T-helper 17 cell (primary cell): ENCODE measurements at regions not wholly inside any gene's neighbourhood (a gene's known extent, or its start where the extent isn't known, plus 50 kb on each side); places are given as distances from the start of the nearest gene placed in this dataset.

Experiments
- ATAC-seq: fragments of 150-1000 bp; cut with Tn5 transposase; 2 replicates; pipeline ENCODE4 v1.10.0; 2021; ENCODE audit warnings: mild to moderate bottlenecking, moderate library complexity
- DNase-seq, 3 donors: peaks; one replicate each; pipeline versions ENCODE4 v3.0.0 to v3.0.0-alpha.2; 2020 to 2021
- H3K9me3 ChIP-seq: one replicate; pipeline ENCODE4 v1.7.0; 2013; ENCODE audit warnings: low read length, mild to moderate bottlenecking; ENCODE audit not compliant: control insufficient read depth, poor library complexity, severe bottlenecking
- H3K27ac Mint-ChIP-seq: one replicate; pipeline ENCODE4 v1.8.0; 2022; ENCODE audit warnings: mild to moderate bottlenecking, moderate library complexity, mixed read lengths
- H3K27me3 Mint-ChIP-seq: one replicate; pipeline ENCODE4 v1.8.0; 2022; ENCODE audit warnings: mixed read lengths
- H3K36me3 Mint-ChIP-seq: one replicate; pipeline ENCODE4 v1.8.0; 2022; ENCODE audit warnings: low read depth, mixed read lengths
- H3K4me1 Mint-ChIP-seq: one replicate; pipeline ENCODE4 v1.8.0; 2022; ENCODE audit warnings: mild to moderate bottlenecking, mixed read lengths
- H3K4me3 Mint-ChIP-seq: one replicate; pipeline ENCODE4 v1.8.0; 2022; ENCODE audit warnings: mild to moderate bottlenecking, moderate library complexity, mixed read lengths

DNA sequence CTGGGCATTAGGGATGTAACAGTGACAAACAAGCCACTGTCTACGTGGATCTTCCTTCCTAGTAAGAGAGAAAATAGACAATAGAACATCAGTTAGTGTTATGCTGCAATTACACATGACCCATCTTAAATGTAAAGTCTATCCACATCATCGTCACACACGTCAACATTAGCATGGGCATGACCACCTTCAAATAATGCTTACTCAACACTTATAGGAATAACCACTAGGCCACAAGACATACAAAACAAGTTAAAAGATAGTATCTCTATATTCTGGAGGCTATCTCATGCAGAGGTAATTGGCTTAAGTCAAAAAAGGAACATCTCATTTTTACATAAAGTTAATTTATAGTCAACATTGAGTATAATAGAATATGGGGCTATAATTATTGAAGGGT, 156.5 kb downstream of the MOXD1 start:
- H3K36me3 Mint-ChIP-seq, result no peaks in the 10 kb centered on the region
- ATAC-seq, result no peak
- H3K27ac Mint-ChIP-seq, result no peak overlapping the region
- H3K4me3 Mint-ChIP-seq, result no peak overlapping the region
- DNase-seq, result no peak
- H3K27me3 Mint-ChIP-seq, result peaks cover 16% of the 10 kb centered on the region
- no peaks in the 10 kb centered on the region for H3K9me3 ChIP-seq
- no peaks in the 10 kb centered on the region for H3K4me1 Mint-ChIP-seq

DNA sequence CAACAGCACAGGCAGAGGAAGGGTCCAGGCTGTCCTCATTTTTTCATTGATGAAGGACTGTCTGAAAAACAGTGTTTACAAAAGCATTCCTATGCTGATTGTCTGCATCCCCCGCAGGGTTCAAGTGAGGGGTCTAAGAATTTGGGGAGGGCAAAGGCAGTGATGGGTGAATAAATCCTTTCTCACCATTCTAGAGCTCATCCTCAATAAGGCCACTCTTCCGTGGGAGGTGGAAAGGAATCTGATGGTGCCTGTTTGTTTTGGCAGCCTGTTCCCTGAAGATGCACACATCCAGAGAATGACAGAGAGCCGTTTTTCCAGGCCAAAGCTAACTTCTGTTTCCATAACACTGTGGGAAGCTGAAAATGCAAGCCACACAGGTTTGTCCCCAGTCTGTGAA, 164.5 kb downstream of the MOXD1 start:
- Mint-ChIP-seq H3K4me3 (no peak overlapping the region), H3K36me3 (no peaks in the 10 kb centered on the region), H3K27ac (no peak overlapping the region), H3K27me3 (peaks cover 17% of the 10 kb centered on the region), H3K4me1 (no peaks in the 10 kb centered on the region)
- H3K9me3 ChIP-seq, result no peaks in the 10 kb centered on the region
- ATAC-seq (no peak), DNase-seq (no peak)

DNA sequence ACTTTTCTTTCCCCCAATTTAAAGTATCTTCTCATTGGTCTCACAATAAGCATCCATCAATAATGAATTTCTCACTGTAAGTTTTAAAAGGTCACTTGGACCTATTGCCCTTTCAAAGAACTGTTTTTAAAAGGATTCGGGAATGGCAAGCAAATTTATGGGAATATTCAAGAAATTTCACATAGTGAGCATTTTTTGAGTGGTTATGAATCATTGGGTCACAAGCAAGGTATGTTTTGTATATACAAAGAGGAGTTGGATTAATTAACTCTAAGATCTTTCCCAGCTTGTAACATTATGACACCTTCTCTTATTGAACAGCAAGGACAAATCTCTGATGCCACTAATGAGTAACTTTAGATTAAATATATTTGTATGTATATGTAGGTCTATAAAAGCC, 165.0 kb downstream of the MOXD1 start:
- ATAC-seq, result no peak
- Mint-ChIP-seq H3K27ac (no peak overlapping the region), H3K4me3 (no peak overlapping the region), H3K36me3 (no peaks in the 10 kb centered on the region), H3K4me1 (no peaks in the 10 kb centered on the region), H3K27me3 (peaks cover 17% of the 10 kb centered on the region)
- no peaks in the 10 kb centered on the region for H3K9me3 ChIP-seq
- DNase-seq, result no peak

DNA sequence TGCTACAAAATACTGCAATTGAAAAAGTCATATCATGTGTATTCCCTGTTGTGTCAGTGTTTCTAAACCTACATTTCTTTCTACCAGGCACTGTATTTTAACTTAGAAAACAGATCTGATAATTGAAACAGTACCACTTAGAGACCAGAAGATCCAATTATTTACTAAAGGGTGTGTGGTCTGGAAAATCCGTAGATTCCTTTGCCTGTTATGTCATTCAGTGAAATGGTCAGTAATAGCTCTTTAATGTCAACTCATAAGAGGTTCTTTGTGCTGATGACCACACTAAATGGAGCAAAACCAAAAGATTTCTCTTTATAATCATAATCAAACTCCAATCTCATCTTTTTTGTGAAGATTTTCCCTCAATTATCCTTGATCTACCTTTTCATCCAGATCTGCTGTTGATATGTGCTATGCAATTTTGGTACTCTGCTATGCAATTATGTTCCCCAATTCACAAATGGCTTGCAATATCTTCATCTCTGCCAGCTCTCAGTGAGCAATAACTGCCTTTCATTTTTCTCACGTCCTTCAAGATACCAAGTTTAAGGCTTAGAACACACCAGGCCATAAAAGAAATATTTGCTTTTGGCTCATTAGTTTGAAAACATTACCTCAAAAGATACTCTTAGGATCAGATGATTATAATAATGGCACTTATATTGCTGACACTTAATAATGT, 165.5 kb downstream of the MOXD1 start:
- H3K9me3 ChIP-seq, result no peaks in the 10 kb centered on the region
- no peak overlapping the region for H3K27ac Mint-ChIP-seq
- no peaks in the 10 kb centered on the region for H3K36me3 Mint-ChIP-seq
- H3K4me1 Mint-ChIP-seq, result no peaks in the 10 kb centered on the region
- no peak for DNase-seq
- no peak for ATAC-seq
- H3K27me3 Mint-ChIP-seq, result peaks cover 17% of the 10 kb centered on the region
- no peak overlapping the region for H3K4me3 Mint-ChIP-seq

DNA sequence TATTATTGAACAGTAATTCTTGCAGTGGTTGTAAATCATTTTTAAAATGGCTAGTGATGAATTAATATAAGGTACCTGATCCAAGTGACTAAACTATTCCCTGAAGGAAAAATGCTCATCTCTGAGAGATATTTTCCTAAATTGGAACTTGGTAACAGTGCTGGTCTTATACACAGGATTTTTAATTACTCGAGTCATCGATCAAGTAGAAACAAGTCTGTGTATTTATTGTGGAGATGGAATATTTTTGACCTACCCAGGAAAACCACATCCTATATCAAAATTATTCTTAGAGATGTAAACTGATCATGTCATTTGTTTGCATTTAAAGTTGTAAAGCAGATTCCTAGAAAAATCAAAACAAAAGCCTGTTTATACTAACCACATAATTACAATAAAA, 166.9 kb downstream of the MOXD1 start:
- DNase-seq, result no peak
- H3K27ac Mint-ChIP-seq, result no peak overlapping the region
- no peak overlapping the region for H3K4me3 Mint-ChIP-seq
- H3K36me3 Mint-ChIP-seq, result no peaks in the 10 kb centered on the region
- no peak for ATAC-seq
- H3K9me3 ChIP-seq, result no peaks in the 10 kb centered on the region
- H3K27me3 Mint-ChIP-seq, result peaks cover 17% of the 10 kb centered on the region
- H3K4me1 Mint-ChIP-seq, result no peaks in the 10 kb centered on the region

DNA sequence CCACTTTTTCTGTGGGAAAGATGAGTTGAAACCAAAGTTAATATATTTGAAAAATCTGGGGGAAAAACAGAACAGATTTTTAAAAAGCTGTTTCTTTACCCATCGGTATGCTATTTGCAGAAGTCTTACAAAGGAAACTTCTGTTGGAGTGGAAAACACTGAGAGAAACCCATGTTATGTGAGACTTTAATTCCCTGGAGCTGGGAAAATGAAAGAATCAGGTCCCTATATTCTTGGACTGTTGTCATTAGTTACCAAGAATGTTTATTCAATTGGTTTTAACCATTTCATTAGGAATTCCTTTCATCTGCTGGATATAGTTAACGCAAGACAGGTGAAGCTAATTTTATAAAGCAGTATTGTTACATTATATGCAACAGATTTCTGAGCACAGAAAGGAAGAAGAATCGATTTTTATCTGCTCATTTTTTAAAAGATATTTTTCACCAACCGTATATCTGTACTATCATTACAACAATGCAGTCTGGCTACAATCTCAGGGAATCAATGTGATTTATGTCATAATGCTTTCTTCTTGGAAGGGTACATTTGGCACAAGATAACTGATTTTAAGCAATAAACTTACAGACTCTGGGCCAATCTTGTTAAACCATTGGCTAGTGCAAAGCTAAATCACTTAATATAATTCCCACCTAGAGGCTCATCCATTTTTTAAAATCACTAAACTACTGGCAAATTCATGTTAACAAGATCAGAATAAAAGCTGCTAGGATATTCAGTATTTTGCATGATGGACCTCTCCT, 170.0 kb downstream of the MOXD1 start:
- H3K4me1 Mint-ChIP-seq, result no peaks in the 10 kb centered on the region

DNA sequence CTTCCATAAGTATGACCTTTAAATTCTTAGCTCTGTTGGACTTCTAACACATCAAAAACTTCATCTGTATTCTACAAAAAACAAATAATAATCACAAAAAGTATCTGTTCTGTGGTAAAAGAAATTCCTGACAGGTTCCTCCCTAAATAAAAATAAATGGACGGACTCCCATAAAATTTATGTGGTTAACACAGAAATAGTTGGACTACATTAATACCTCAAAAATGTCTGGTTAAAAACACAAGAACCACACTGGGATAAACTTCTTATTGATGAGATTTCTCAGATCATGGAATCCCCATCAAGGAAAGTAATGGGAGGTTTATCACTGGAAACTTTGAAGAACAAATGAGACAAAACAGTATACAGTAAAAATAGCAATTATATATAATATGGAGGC, 172.4 kb downstream of the MOXD1 start:
- no peaks in the 10 kb centered on the region for H3K27me3 Mint-ChIP-seq
- no peak for DNase-seq
- H3K9me3 ChIP-seq, result no peaks in the 10 kb centered on the region
- ATAC-seq, result no peak
- H3K4me3 Mint-ChIP-seq, result no peak overlapping the region
- no peak overlapping the region for H3K27ac Mint-ChIP-seq
- no peaks in the 10 kb centered on the region for H3K36me3 Mint-ChIP-seq
- no peaks in the 10 kb centered on the region for H3K4me1 Mint-ChIP-seq

More for the DNA sequence above, 170.0 kb downstream of the MOXD1 start:
- no peak overlapping the region for H3K27ac Mint-ChIP-seq
- no peak for ATAC-seq
- H3K27me3 Mint-ChIP-seq, result peaks cover 6% of the 10 kb centered on the region
- no peak overlapping the region for H3K4me3 Mint-ChIP-seq
- no peaks in the 10 kb centered on the region for H3K36me3 Mint-ChIP-seq
- no peak for DNase-seq
- no peaks in the 10 kb centered on the region for H3K9me3 ChIP-seq

DNA sequence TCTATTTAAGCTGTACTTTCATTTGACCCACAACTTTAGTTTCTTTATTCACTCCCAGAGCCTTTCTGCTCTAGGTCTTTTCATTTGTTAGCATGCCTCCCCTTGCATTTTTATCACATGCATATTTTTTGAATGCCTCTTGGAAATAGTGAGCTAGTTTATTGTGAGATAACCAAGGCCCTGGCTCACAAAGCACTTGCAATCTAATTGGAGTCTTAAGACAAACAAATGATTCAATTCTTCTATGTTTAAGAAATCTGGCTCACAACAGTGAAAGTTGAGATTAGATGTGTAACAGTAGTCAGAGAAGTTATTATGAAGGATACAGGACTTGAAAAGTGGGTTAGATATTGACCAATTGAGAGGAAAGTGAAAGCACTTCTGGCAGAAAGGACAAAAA, 173.4 kb downstream of the MOXD1 start:
- H3K4me3 Mint-ChIP-seq, result no peak overlapping the region
- no peaks in the 10 kb centered on the region for H3K27me3 Mint-ChIP-seq
- no peaks in the 10 kb centered on the region for H3K4me1 Mint-ChIP-seq
- H3K27ac Mint-ChIP-seq, result no peak overlapping the region
- DNase-seq (no peak), ATAC-seq (no peak)
- no peaks in the 10 kb centered on the region for H3K36me3 Mint-ChIP-seq
- no peaks in the 10 kb centered on the region for H3K9me3 ChIP-seq

DNA sequence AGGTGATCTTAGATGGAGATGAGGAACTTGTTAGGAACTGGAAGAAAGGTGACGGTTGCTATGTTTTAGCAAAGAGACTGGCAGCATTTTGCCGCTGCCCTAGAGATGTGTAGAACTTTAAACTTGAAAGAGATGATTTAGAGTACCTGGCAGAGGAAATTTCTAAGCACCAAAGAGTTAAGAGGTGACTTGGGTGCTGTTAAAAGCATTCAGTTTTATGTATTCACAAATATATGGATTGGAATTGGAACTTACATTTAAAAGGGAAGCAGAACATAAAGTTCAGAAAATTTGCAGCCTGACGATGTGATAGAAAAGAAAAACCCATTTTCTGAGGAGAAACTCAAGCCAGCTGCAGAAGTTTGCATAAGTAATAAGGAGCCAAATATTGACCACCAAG, 176.3 kb downstream of the MOXD1 start:
- no peak overlapping the region for H3K27ac Mint-ChIP-seq
- H3K9me3 ChIP-seq, result no peaks in the 10 kb centered on the region
- H3K4me1 Mint-ChIP-seq, result no peaks in the 10 kb centered on the region
- ATAC-seq, result no peak
- no peak for DNase-seq
- no peak overlapping the region for H3K4me3 Mint-ChIP-seq
- H3K36me3 Mint-ChIP-seq, result no peaks in the 10 kb centered on the region
- H3K27me3 Mint-ChIP-seq, result peaks cover 7% of the 10 kb centered on the region

DNA sequence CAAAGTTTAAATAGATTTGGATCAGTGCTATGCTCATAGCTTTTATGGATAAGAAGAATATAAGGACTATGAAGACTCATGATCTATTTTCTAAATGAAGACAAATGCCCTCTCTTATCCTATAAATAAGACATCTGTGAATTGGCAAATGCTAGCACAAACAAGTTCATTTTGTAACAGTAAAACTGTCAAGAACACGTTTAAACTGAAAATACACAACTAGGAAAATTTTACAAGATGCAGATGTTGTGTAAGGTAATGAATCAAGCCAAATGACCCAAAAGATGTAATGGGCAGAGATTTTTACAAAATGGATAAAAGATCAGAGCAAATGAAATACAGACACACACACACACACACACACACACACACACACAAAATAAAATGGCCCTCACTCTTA, 180.5 kb downstream of the MOXD1 start:
- H3K9me3 ChIP-seq, result no peaks in the 10 kb centered on the region
- no peaks in the 10 kb centered on the region for H3K4me1 Mint-ChIP-seq
- no peak for ATAC-seq
- no peak for DNase-seq
- H3K4me3 Mint-ChIP-seq, result no peak overlapping the region
- no peaks in the 10 kb centered on the region for H3K36me3 Mint-ChIP-seq
- H3K27me3 Mint-ChIP-seq, result peaks cover 16% of the 10 kb centered on the region
- no peak overlapping the region for H3K27ac Mint-ChIP-seq

DNA sequence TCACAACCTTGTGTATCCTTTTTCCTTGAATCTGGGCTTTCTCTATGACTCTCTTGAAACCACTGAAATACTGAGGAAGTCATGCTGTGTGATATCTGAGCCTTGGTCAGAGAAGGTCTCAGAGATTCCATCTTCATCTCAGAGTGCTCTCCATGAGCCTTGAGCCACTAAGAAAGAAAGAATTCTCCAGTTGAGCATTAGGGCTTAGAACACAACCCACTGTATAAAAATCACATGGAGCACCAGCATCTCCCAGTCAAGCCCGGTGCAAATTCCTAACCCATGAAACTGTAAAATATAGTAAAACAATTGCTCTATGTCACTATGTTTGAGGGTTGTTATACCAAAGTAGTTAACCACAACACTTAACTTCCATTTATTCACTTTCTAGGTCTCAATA, 181.4 kb downstream of the MOXD1 start:
- DNase-seq, result no peak

DNA sequence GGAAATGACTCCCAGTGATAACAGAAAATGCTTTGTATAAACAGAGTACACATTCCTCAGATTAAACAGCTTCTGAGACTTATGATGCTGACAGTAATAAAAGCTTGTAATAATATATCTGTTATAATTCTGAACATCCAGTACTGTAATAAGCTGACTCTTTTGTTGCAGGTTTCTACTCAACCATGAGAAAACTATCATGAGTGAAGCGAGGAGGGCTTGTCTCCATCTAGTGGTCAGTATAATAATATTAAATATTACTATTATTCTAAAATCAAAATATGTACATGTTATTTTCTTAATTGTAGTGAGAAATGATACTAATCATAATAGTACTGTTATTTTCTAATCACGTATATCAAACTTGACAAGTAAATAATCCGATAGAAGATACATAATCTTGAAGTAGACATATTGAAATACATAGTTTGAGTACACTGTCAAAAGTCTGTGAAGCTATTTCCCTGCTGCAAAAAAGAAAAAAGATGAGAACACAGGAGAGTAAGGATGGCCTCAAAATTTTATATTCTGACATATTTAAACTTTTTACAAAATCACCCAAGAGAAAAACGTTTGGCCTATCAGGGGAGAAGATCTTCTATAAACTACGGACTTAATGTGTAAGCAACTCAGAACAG, 183.1 kb downstream of the MOXD1 start:
- H3K36me3 Mint-ChIP-seq, result no peaks in the 10 kb centered on the region
- no peaks in the 10 kb centered on the region for H3K9me3 ChIP-seq
- H3K4me3 Mint-ChIP-seq, result no peak overlapping the region
- ATAC-seq (no peak), DNase-seq (no peak)
- peaks cover 28% of the 10 kb centered on the region for H3K27me3 Mint-ChIP-seq
- no peak overlapping the region for H3K27ac Mint-ChIP-seq
- no peaks in the 10 kb centered on the region for H3K4me1 Mint-ChIP-seq

More for the DNA sequence above, 181.4 kb downstream of the MOXD1 start:
- Mint-ChIP-seq H3K4me1 (no peaks in the 10 kb centered on the region), H3K36me3 (no peaks in the 10 kb centered on the region), H3K4me3 (no peak overlapping the region), H3K27me3 (peaks cover 20% of the 10 kb centered on the region), H3K27ac (no peak overlapping the region)
- ATAC-seq, result no peak
- H3K9me3 ChIP-seq, result no peaks in the 10 kb centered on the region

DNA sequence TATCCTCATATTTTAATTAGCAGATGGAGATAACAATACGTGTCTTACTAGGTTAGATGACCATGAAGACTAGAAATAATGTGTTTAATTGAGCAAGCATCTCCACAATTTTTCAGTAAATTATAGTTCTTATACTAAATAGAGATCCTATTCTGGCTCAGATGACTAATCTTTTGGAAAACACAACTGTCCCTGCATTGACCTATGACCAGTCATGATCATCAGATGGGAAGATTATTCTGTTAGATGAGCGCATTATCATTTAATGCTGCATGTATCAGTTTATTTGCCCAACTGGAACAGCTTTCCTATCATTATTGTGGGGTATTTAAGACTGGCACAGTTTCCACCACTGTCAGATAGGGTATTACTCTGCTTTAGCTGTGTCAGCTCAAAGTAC, 185.5 kb downstream of the MOXD1 start:
- Mint-ChIP-seq H3K4me1 (no peaks in the 10 kb centered on the region), H3K27ac (no peak overlapping the region), H3K4me3 (no peak overlapping the region), H3K27me3 (peaks cover 32% of the 10 kb centered on the region), H3K36me3 (no peaks in the 10 kb centered on the region)
- DNase-seq (no peak), ATAC-seq (no peak)
- no peaks in the 10 kb centered on the region for H3K9me3 ChIP-seq
